ENCODE measurements at regions not wholly inside any gene's neighbourhood (a gene's known extent, or its start where the extent isn't known, plus 50 kb on each side); places are given as distances from the start of the nearest gene placed in this dataset.

DNA sequence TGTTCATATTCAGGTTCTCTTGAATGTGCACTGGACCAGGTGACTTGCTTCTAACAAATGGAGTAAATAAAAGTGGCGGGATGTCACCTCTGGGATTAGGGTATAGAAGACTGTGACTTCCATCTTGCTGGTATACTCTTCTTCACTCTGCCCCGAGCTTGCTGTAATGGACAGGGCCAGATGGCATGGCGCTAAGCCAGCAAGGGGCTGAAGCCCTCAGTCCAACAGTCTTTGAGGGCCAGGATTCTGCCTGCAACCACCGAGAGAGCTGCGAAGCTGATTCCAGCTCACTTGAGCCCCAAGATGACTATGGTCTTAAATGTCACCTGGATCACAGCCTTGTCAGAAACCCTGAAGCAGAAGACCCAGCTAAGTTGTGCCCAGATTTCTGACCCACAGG, 600.0 kb downstream of the FGF9 start:
- TF ChIP-seq CTCF (IDR thresholded peaks at IDR 0.05), result no peak
- no peak for TF ChIP-seq EP300 (IDR thresholded peaks at IDR 0.05)

Measured in gastroesophageal sphincter (tissue), 3 donors.